ENCODE measurements at regions not wholly inside any gene's neighbourhood (a gene's known extent, or its start where the extent isn't known, plus 50 kb on each side); places are given as distances from the start of the nearest gene placed in this dataset.
"Not testable (repeated sequence)": the region's sequence is repeated elsewhere in the genome, so short reads cannot be mapped to it uniquely, and the experiment has no call there.

- no peak for DNase-seq
Observed at GRCh38 chr4:31199644-31200043, 479.5 kb downstream of the PCDH7 start.

GRCh38 chr4:31202054-31202453 is 481.9 kb downstream of the PCDH7 start:
- not testable (repeated sequence) for DNase-seq

- DNase-seq, result no peak
Observed at GRCh38 chr4:31204874-31205273, 484.7 kb downstream of the PCDH7 start.

GRCh38 chr4:31220921-31221320 is 500.8 kb downstream of the PCDH7 start:
- no peak for DNase-seq

GRCh38 chr4:31228068-31228467 is 507.9 kb downstream of the PCDH7 start:
- no peak for DNase-seq

- no peak for DNase-seq
Observed at GRCh38 chr4:31230594-31230993, 510.4 kb downstream of the PCDH7 start.

- DNase-seq, result no peak
Observed at GRCh38 chr4:31234494-31234893, 514.3 kb downstream of the PCDH7 start.

GRCh38 chr4:31234901-31235300 is 514.7 kb downstream of the PCDH7 start:
- no peak for DNase-seq

GRCh38 chr4:31236020-31236638 is 516.0 kb downstream of the PCDH7 start:
- DNase-seq, result no peak

- DNase-seq, result no peak
Observed at GRCh38 chr4:31236639-31237173, 516.5 kb downstream of the PCDH7 start.

- DNase-seq, result no peak
Observed at GRCh38 chr4:31237233-31237632, 517.1 kb downstream of the PCDH7 start.

- DNase-seq, result no peak
Observed at GRCh38 chr4:31239886-31240285, 519.7 kb downstream of the PCDH7 start.

GRCh38 chr4:31241504-31242106 is 521.4 kb downstream of the PCDH7 start:
- no peak for DNase-seq

GRCh38 chr4:31246856-31247255 is 526.7 kb downstream of the PCDH7 start:
- DNase-seq, result no peak

GRCh38 chr4:31259119-31259518 is 539.0 kb downstream of the PCDH7 start:
- no peak for DNase-seq

- no peak for DNase-seq
Observed at GRCh38 chr4:31261632-31262031, 541.5 kb downstream of the PCDH7 start.

- not testable (repeated sequence) for DNase-seq
Observed at GRCh38 chr4:31266094-31266493, 545.9 kb downstream of the PCDH7 start.

- DNase-seq, result no peak
Observed at GRCh38 chr4:31272331-31273061, 552.3 kb downstream of the PCDH7 start.

GRCh38 chr4:31275906-31276305 is 555.7 kb downstream of the PCDH7 start:
- DNase-seq, result no peak

GRCh38 chr4:31283679-31284078 is 563.5 kb downstream of the PCDH7 start:
- DNase-seq, result no peak

- DNase-seq, result no peak
Observed at GRCh38 chr4:31290836-31291235, 570.7 kb downstream of the PCDH7 start.

- DNase-seq, result no peak
Observed at GRCh38 chr4:31291238-31291637, 571.1 kb downstream of the PCDH7 start.

GRCh38 chr4:31294655-31295480 is 574.7 kb downstream of the PCDH7 start:
- no peak for DNase-seq
